ENCODE measurements at regions not wholly inside any gene's neighbourhood (a gene's known extent, or its start where the extent isn't known, plus 50 kb on each side); places are given as distances from the start of the nearest gene placed in this dataset.

GRCh38 chr1:229000187-229000586 lies 264.9 kb downstream of the RHOU start:
- TF ChIP-seq CTCF (IDR thresholded peaks at IDR 0.05) (no peak), POLR2A (IDR thresholded peaks at IDR 0.05) (no peak), POLR2AphosphoS5 (IDR thresholded peaks at IDR 0.05) (no peak)

All from prostate gland (tissue), 2 donors.